GM18499 (cell line): ENCODE measurements at regions not wholly inside any gene's neighbourhood (a gene's known extent, or its start where the extent isn't known, plus 50 kb on each side); places are given as distances from the start of the nearest gene placed in this dataset.
A peak's percentile ranks its signal among the peaks of the same experiment; 100 is the strongest.
"Not testable (repeated sequence)": the region's sequence is repeated elsewhere in the genome, so short reads cannot be mapped to it uniquely, and the experiment has no call there.

Experiments
- ATAC-seq: cut with Tn5 transposase; IDR thresholded peaks from one replicate; pipeline ENCODE4 v1.9.1; 2021; ENCODE audit warnings: moderate number of reproducible peaks; ENCODE audit not compliant: insufficient read depth, unreplicated experiment

DNA sequence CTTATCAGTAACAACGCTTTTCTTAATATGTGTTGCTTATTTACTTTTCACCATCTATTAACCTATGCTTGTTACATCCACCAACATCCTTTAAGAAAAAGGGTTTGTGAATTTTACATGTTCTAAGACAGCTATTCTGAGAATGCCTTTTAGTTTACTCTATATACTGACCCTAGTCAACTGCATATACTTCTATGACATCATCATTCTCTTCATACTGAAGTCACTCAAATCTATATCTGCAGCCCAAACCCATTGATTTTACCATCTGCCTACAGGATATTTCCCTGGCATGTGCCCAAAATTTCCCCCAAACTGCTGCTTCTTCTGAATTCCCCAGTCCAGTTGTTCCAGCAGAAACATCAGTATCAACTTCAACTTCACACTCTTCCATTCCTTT is 94.6 kb upstream of the FAM204A start:
- no peak for ATAC-seq

DNA sequence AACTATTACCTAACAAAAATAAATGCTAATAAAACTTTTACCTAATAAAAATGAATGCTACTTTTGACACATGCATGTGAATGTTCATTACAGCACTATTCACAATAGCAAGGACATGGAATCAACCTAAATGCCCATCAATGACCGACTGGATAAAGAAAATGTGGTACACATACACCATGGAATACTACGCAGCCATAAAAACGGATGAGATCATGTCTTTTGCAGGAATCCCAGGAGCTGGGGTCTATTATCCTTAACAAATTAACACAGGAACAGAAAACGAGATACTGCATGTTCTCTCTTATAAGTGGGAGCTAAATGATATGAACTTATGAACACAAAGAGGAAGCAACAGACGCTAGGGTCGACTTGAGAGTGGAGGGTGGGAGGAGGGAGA is 88.1 kb upstream of the FAM204A start:
- no peak for ATAC-seq

DNA sequence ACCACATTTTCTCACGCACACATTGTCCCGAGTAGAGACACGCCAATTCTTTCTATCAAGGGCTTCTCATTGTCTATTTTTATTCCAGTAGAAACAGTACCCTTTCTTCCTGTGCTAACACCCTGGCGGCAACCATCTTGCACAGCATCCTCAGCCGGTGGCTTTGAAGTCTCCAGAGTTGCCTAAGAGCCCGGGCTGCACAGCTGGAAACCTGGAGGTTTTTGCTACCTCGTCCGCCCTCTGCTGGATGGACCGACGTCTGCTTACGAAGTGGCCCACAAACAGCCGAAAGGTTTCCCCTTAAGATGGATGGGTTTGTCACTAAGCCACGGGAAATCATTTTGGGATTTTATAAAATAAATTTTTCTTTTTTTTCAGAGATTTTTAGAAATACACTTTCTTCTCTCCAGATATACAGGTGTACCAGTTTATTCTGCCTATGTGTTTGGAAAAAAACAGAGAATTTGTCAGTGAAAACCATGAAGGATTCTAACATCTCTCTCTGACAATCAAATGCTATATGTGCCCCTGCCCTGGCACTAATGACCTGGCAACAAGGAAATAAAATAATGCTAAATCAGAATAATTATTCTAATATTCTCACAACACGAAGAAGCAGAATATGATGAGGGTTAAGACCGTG is 81.8 kb upstream of the FAM204A start:
- peak; percentile 74 for ATAC-seq

- ATAC-seq: no peak
Measured at GRCh38 chr10:118422241-118422640, 80.1 kb upstream of the FAM204A start.

DNA sequence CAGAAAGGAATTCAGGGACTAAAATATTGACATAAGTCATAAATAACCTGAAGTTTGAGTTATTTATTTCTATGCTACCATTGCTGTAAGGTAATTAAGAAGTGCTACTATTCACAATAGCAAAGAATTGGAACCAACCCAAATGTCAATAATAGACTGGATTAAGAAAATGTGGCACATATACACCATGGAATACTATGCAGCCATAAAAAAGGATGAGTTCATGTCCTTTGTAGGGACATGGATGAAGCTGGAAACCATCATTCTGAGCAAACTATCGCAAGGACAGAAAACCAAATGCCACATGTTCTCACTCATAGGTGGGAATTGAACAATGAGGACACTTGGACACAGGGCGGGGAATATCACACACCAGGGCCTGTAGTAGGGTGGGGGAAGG is 77.9 kb upstream of the FAM204A start:
- not testable (repeated sequence) for ATAC-seq

DNA sequence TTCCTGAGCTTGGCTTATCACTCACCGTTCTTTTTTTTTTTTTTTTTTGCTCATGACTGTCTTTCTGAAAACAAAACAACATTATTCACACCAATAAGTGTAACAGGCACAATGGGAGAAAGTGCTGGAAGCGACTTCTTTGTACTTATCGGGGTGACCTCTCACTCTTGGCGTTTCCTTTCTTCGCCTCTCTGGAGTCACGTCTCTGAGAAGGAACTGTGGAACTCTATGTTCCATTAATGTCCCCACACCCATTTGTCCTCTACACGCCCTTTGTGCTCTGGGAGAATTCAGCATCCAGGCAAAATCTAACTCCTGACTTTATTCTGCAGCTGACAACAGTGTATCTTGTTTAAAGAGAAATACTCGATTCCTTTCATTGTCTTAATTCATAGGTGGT is 70.8 kb upstream of the FAM204A start:
- no peak for ATAC-seq

DNA sequence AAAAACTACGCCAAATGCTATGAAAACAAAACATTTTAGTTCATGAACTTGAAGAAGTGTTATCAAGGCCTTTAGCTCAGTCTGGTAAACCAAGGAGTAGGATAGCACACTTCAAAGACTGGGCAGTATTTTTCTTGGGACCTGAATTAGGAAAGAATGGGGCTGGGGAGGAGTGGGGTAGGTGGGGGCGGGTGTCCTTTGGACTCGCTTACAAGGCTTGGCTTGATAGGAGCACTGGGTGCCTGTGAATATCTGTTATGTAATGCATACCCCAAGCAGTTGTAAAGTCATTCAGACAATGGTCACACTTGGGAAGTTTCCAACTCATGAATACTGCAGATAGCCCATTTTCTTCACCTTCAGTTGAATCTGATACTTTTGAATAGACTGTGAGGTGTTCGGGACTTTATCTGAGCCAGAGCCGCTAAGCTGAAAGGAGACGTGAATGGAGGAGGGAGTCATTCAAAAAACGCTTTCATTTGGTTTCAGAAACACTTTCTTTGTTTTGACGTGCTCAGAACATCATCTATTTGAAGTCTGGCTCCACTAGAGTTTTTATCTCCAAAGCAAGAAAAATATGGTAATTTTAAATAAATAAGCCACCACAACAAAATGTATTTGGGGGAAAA is 70.1 kb upstream of the FAM204A start:
- ATAC-seq: no peak

DNA sequence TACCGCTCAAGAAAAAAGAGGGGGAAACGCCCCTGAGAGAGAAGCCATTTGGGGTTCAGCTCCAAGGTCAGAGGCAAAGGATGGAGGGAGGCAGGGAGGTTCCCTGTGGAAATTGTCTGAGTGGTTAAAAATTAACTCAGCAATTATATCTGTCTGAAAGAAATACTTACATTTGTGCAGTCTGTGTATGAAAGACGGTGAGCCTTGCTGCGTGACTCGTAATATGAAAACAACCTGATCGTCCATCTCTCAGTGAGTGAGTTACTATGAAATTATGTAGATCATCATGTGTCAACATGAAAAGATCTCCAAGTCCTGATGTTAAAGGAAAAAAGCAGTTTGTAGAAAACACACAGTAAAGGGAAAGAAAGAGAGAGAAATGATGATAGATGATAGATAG is 67.2 kb upstream of the FAM204A start:
- ATAC-seq: no peak

DNA sequence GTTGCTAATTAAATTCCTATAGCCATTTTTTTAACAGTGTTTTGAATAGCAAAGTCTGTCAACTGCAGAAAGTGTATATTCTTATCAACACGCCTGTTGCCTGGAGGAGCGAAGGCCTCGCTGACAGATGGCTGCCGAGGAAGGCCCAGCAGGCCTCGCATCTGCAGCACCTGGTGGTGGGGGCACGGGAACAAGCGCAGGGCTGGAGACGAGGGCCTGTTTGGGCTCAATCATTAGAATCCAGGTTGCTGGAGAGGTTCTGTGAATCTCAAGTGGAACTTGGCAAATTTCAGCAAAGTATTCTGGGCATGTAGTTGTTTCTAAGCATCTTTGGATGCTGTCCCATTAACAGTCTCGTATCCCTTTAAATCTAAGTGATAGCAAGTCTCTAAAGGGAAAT is 66.1 kb upstream of the FAM204A start:
- no peak for ATAC-seq

DNA sequence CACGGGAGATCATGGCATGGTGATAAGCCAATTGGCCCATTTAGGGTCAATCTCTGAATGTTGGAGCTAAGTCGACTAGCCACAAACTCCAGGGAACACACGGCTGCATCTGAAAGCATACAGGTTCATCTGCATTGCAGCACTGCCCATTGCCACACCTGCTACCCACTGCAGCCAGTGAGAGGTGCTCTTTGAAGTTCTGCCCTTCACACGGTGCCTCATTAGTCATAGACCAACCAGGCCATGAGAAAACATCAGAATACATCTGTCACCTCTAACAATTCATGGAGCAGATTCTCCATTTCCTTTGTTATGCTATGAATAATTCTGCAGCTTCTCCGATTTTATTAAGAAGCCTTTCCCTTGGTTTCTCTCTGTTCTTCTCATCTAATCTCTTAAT is 65.7 kb upstream of the FAM204A start:
- no peak for ATAC-seq

- no peak for ATAC-seq
Measured at GRCh38 chr10:118407026-118407425, 64.9 kb upstream of the FAM204A start.

GRCh38 chr10:118405928-118406327 is 63.8 kb upstream of the FAM204A start:
- ATAC-seq: no peak

GRCh38 chr10:118403967-118404366 is 61.8 kb upstream of the FAM204A start:
- no peak for ATAC-seq

- ATAC-seq: no peak
Measured at GRCh38 chr10:118401708-118402193, 59.6 kb upstream of the FAM204A start.

- no peak for ATAC-seq
Measured at GRCh38 chr10:118397391-118397790, 55.3 kb upstream of the FAM204A start.

DNA sequence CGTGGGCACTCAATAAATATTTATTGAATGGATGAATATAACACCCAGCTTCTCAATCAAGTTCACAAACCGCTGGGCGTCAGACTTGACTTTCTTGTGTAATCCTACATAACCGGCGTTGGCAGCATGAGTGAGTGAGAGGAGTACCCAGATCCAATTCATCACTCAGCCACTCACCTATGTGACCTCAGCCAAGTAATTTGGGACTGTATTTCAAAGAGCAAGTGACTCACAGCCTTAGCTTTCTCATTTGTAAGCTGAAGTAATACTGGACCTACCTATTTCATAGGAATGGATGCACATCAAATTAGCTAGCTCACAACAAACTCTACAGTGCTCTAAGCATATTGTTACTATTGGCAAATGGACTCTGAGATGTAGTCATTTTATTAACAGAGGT is 53.8 kb upstream of the FAM204A start:
- ATAC-seq: no peak

GRCh38 chr10:118394301-118395200 is 52.4 kb upstream of the FAM204A start:
- ATAC-seq: no peak

DNA sequence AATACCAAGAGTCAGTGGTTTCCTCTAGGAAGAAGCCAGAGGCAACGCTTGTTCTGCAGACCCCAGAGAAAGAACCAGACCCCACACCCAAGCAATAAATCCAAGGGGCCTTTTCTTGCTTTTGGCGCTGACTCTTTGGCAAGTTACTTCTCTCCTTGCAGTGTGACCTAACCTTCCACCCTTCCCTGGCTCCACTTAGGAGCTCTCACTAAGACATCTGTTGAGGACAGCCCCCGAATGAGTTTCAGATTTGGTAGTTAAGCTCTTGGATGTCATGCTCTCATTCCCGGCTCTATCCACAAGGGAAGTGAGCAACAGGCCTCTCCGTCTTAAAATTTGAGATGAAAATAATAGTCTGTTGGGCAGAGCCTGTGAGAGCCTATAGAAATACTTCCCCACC is 50.6 kb upstream of the FAM204A start:
- ATAC-seq: no peak
